DMS114 treated with DMSO at 0.1 percent for 48 hours (cell line): ENCODE measurements at regions not wholly inside any gene's neighbourhood (a gene's known extent, or its start where the extent isn't known, plus 50 kb on each side); places are given as distances from the start of the nearest gene placed in this dataset.

Source experiments
- DNase-seq: peaks from one replicate; lab custom pipeline; 2025; ENCODE audit not compliant: unreplicated experiment; lab: John Stamatoyannopoulos, UW

DNA sequence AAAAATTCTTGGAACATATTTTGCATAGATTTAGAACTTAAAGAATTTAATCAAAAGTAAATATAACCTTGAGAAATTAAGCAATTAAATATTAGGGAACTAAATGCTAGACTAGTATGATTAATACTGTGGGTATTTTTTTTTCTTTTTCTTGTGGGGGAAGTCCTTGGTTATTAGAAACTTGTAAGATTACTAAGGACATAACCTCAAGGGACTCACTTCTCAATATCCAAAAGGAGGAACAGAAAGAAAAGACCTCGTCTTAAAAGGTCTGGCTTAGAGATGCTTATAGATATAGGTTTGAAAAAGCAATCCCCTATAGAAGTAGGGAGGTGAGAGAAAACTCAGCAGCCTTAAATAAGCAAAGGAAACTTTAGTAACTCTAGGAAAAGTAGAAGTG lies 368.5 kb downstream of the INSC start:
- no peak for DNase-seq

GRCh38 chr11:15484398-15484797 lies 369.7 kb downstream of the INSC start:
- no peak for DNase-seq

GRCh38 chr11:15485432-15485831 lies 370.7 kb downstream of the INSC start:
- no peak for DNase-seq

- DNase-seq = no peak
These were observed 374.6 kb downstream of the INSC start for GRCh38 chr11:15489281-15489680.

- no peak for DNase-seq
These were observed 375.8 kb downstream of the INSC start for GRCh38 chr11:15490535-15490934.

GRCh38 chr11:15493066-15493465 lies 378.3 kb downstream of the INSC start:
- no peak for DNase-seq

DNA sequence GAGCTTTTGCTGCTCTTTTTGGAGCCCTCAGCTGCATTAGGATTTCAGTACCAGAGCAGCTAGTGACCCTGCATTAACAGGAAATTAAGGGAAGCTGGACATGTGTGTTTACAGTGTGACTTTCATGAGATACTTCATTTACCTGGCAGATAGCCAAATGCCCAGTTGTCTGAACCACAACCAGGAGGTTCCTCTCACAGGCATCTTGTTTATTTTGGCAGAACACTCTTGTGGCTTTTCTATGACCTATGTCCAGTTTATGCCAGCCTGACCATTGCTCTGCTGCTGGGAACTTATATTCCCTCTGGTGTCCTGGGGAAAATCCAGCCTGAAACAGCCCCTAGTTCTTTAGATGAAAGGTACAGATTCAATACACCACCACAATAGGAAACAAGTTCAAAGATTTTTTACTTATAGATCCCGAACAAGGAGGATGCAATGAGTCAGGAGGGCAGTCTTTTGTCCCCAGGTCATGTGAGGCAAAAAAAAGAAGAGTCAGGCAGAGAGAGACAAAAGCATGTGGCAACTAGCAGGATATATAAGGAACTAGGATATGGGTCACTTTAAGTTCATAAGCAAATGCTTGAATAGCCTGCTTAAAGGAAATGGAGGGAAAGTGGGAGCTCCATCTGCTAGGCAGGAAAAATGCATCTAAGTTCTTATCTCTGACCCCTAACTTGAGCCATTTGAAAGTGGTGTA lies 379.3 kb downstream of the INSC start:
- no peak for DNase-seq

GRCh38 chr11:15494740-15495139 lies 380.0 kb downstream of the INSC start:
- DNase-seq = no peak

DNA sequence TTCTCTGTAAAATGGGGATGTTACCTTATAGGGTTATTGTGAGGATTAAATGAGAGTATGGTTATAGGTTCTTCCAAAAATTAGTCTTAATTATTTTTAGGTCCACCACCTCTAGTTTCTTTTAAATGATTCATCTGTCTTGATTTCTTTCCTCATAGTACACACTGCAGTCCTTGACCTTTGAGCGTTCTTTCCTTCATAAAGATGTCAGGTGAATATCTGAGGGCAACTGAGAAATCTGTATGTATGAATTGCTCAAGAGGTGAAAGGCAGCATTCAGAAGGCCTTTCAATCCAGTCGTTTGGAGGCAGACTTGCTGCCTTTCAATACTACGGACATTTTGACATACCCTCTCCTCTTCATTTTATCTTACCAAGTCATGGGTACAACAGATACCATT lies 380.7 kb downstream of the INSC start:
- DNase-seq = no peak

DNA sequence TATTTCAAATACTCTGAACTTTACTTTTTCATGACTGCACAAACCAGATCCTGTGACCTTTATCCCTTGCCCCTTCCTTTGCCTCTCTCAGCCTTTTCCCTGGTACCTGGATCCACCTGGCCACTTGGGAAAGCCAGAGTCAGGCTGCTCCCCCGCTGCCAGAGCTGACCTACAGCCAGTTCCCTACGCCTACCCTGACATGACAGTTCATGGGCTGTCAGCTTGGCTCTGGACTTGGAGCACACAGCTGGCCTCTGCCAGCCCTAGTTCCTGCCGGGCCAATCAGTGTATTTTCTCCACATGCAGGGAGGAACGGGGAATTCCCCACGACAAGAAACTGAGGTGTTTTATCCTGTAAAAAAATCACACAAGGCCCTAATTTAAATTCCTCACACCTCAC lies 382.6 kb downstream of the INSC start:
- DNase-seq = no peak

- no peak for DNase-seq
These were observed 385.0 kb downstream of the INSC start for GRCh38 chr11:15499674-15500073.

- DNase-seq = no peak
These were observed 385.9 kb downstream of the INSC start for GRCh38 chr11:15500643-15501042.

GRCh38 chr11:15501566-15501965 lies 386.8 kb downstream of the INSC start:
- DNase-seq = no peak

- no peak for DNase-seq
These were observed 390.4 kb downstream of the INSC start for GRCh38 chr11:15505155-15505554.

GRCh38 chr11:15507592-15507991 lies 392.9 kb downstream of the INSC start:
- no peak for DNase-seq

GRCh38 chr11:15509082-15509481 lies 394.4 kb downstream of the INSC start:
- no peak for DNase-seq

GRCh38 chr11:15519124-15519791 lies 404.5 kb downstream of the INSC start:
- DNase-seq = no peak

DNA sequence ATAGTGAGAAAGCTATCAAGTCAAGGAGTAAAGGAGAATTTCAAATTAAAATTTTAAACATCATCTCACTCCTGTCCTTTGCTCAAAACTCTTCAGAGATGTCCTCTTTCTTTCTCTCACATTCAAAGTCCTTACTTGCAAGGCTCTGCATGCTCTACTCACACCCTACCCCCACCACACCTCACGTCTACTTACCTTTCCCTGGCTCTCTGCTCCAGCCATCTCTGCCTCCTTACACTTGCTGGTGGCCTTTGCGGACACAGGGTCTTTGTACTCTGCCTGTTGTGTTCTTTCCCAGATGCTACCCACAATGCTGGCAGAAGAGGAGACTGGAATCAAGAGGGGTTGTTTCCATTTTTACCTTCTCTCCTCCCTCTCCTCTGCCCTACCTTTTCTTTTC lies 405.2 kb downstream of the INSC start:
- DNase-seq = no peak

GRCh38 chr11:15523543-15523942 lies 408.8 kb downstream of the INSC start:
- no peak for DNase-seq

GRCh38 chr11:15525582-15525981 lies 410.9 kb downstream of the INSC start:
- no peak for DNase-seq

GRCh38 chr11:15526032-15526431 lies 411.3 kb downstream of the INSC start:
- DNase-seq = no peak

DNA sequence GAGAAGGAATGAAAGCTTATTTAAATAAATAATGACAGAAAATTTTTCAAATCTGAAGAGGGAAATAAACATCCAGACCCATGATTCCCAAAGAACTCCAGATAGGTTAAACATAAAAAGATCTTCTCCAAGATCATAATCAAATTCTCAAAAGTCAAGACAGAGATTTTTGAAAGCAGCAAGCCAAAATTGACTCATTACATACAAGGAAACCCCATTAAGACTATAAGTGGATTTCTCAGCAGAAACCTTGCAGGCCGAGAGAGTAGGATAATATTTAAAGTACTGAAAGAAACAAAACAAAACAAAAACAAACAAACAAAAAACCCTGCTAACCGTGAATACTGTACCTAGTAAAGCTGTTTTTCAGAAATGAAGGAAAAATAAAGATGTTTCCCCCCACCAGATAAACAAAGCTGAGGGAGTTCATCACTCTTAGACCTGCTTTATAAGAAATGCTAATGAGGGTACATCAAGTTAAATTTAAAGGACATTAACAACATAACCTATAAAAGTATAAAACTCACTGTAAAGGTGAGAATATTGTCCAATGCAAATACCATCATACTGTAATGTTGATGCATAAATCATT lies 412.2 kb downstream of the INSC start:
- DNase-seq = no peak

DNA sequence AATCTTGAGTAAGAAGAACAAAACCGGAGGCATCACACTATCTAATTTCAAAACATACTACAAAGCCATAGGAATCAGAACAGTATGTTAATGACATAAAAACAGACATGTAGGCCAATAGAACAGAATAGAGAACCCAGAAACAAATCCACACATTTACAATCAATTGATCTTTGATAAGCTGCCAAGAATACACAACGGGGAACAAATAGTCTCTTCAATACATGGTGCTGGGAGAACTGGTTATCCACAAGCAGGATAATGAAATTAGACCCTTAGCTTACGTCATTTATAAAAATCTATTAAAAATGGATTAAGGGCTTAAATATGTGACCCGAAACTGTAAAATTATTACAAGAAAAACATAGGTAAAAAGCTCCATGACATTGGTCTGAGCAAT lies 417.7 kb downstream of the INSC start:
- DNase-seq = no peak
